ENCODE measurements at regions not wholly inside any gene's neighbourhood (a gene's known extent, or its start where the extent isn't known, plus 50 kb on each side); places are given as distances from the start of the nearest gene placed in this dataset.

- Histone ChIP-seq H3K4me3 (replicated peaks; ENCODE audit: low read depth, low read length) (no peak overlapping the region), H3K36me3 (ENCODE audit: control insufficient read depth, insufficient read depth, low read length) (no peaks in the 10 kb centered on the region), H3K27me3 (replicated peaks; ENCODE audit: control insufficient read depth, insufficient read depth, low read length) (peaks cover 1% of the 10 kb centered on the region; the same call in 1 of the 2 replicates)
- no peak for TF ChIP-seq CTCF (IDR thresholded peaks at IDR 0.05; ENCODE audit: insufficient read depth, low read length, poor library complexity, severe bottlenecking)
- DNase-seq (ENCODE audit: extremely low read depth, insufficient read length) = no peak
These were observed 282.8 kb downstream of the ARHGAP12 start for GRCh38 chr10:31645786-31646185.

GRCh38 chr10:31644931-31645633, 283.5 kb downstream of the ARHGAP12 start:
- no peak for DNase-seq (ENCODE audit: extremely low read depth, insufficient read length)
- TF ChIP-seq CTCF (IDR thresholded peaks at IDR 0.05; ENCODE audit: insufficient read depth, low read length, poor library complexity, severe bottlenecking) = no peak

GRCh38 chr10:31642281-31642680, 286.4 kb downstream of the ARHGAP12 start:
- TF ChIP-seq CTCF (IDR thresholded peaks at IDR 0.05; ENCODE audit: insufficient read depth, low read length, poor library complexity, severe bottlenecking) = no peak
- no peaks in the 10 kb centered on the region for H3K36me3 ChIP-seq (ENCODE audit: control insufficient read depth, insufficient read depth, low read length)
- DNase-seq (ENCODE audit: extremely low read depth, insufficient read length) = no peak
- H3K4me3 ChIP-seq (replicated peaks; ENCODE audit: low read depth, low read length) = no peak overlapping the region
- H3K27me3 ChIP-seq (replicated peaks; ENCODE audit: control insufficient read depth, insufficient read depth, low read length) = peaks cover 1% of the 10 kb centered on the region; the same call in 1 of the 2 replicates

More at GRCh38 chr10:31644931-31645633, 283.5 kb downstream of the ARHGAP12 start:
- H3K27me3 ChIP-seq (replicated peaks; ENCODE audit: control insufficient read depth, insufficient read depth, low read length) = peaks cover 1% of the 10 kb centered on the region; the same call in 1 of the 2 replicates
- H3K4me3 ChIP-seq (replicated peaks; ENCODE audit: low read depth, low read length) = no peak overlapping the region
- no peaks in the 10 kb centered on the region for H3K36me3 ChIP-seq (ENCODE audit: control insufficient read depth, insufficient read depth, low read length)

GRCh38 chr10:31635415-31636065, 293.1 kb downstream of the ARHGAP12 start:
- TF ChIP-seq CTCF (IDR thresholded peaks at IDR 0.05; ENCODE audit: insufficient read depth, low read length, poor library complexity, severe bottlenecking) = no peak
- no peaks in the 10 kb centered on the region for H3K27me3 ChIP-seq (replicated peaks; ENCODE audit: control insufficient read depth, insufficient read depth, low read length)
- H3K36me3 ChIP-seq (ENCODE audit: control insufficient read depth, insufficient read depth, low read length) = no peaks in the 10 kb centered on the region
- DNase-seq (ENCODE audit: extremely low read depth, insufficient read length) = no peak
- H3K4me3 ChIP-seq (replicated peaks; ENCODE audit: low read depth, low read length) = no peak overlapping the region

- no peak for DNase-seq (ENCODE audit: extremely low read depth, insufficient read length)
- no peak for TF ChIP-seq CTCF (IDR thresholded peaks at IDR 0.05; ENCODE audit: insufficient read depth, low read length, poor library complexity, severe bottlenecking)
- no peaks in the 10 kb centered on the region for H3K36me3 ChIP-seq (ENCODE audit: control insufficient read depth, insufficient read depth, low read length)
- no peaks in the 10 kb centered on the region for H3K27me3 ChIP-seq (replicated peaks; ENCODE audit: control insufficient read depth, insufficient read depth, low read length)
- no peak overlapping the region for H3K4me3 ChIP-seq (replicated peaks; ENCODE audit: low read depth, low read length)
These were observed 293.6 kb downstream of the ARHGAP12 start for GRCh38 chr10:31635009-31635408.

Measured in GM06990 (cell line).